ENCODE measurements at regions not wholly inside any gene's neighbourhood (a gene's known extent, or its start where the extent isn't known, plus 50 kb on each side); places are given as distances from the start of the nearest gene placed in this dataset.

DNA sequence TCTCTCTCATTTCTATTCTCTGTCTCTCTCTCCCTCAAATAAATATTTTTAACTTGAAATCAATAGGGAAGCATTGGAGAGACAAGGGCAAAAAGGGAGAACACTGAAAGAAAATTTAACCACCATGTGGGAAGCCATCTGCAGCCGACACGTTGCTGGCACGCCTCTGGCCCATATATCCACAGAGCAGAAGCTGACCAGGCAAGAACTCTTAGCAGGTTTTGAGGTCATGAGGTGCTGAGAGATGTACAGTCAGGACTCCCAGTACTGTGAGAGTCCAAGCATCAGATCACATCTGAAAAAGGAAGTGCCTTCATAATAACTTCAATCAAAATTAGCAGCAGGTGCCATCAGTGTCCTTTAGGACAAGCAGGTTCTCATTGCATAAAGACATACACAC is 156.6 kb downstream of the AKAIN1 start:
- H3K4me3 ChIP-seq (ENCODE audit: low read depth, low read length) = no peak overlapping the region
- no peak for DNase-seq (ENCODE audit: low read depth)
- TF ChIP-seq, protein P1, sequence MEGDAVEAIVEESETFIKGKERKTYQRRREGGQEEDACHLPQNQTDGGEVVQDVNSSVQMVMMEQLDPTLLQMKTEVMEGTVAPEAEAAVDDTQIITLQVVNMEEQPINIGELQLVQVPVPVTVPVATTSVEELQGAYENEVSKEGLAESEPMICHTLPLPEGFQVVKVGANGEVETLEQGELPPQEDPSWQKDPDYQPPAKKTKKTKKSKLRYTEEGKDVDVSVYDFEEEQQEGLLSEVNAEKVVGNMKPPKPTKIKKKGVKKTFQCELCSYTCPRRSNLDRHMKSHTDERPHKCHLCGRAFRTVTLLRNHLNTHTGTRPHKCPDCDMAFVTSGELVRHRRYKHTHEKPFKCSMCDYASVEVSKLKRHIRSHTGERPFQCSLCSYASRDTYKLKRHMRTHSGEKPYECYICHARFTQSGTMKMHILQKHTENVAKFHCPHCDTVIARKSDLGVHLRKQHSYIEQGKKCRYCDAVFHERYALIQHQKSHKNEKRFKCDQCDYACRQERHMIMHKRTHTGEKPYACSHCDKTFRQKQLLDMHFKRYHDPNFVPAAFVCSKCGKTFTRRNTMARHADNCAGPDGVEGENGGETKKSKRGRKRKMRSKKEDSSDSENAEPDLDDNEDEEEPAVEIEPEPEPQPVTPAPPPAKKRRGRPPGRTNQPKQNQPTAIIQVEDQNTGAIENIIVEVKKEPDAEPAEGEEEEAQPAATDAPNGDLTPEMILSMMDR (IDR thresholded peaks at IDR 0.05; ENCODE audit: low read depth, low read length) = no peak
- no peak for TF ChIP-seq MYC (IDR thresholded peaks at IDR 0.05; ENCODE audit: low read depth, low read length)
- TF ChIP-seq, protein P2, sequence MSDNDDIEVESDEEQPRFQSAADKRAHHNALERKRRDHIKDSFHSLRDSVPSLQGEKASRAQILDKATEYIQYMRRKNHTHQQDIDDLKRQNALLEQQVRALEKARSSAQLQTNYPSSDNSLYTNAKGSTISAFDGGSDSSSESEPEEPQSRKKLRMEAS (IDR thresholded peaks at IDR 0.05; ENCODE audit: low read depth, low read length) = no peak
- no peak for TF ChIP-seq POLR2A (IDR thresholded peaks at IDR 0.05; ENCODE audit: extremely low read depth, insufficient read length)

DNA sequence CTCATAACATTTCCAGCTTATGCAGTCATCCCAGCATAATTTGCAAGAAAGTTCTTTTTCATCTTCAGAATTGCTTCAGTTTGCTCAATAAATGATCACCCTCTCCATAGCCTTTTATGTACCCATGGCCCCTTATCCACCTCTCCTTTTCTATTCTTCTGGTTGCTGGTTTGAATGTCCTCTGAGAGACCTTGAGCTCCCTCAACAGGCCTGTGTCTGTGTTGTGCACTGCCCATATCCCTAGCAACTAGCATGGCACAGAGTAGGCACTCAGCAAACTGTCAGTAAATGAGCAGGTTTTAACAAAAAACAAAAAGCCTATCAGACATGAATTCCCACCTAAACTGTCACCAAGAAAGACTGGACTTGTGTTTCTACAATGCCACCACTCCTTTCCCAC is 160.5 kb downstream of the AKAIN1 start:
- no peak for DNase-seq (ENCODE audit: low read depth)
- no peak overlapping the region for H3K4me3 ChIP-seq (ENCODE audit: low read depth, low read length)
- TF ChIP-seq, protein P1 (IDR thresholded peaks at IDR 0.05; ENCODE audit: low read depth, low read length) = no peak
- TF ChIP-seq MYC (IDR thresholded peaks at IDR 0.05; ENCODE audit: low read depth, low read length) = no peak
- no peak for TF ChIP-seq POLR2A (IDR thresholded peaks at IDR 0.05; ENCODE audit: extremely low read depth, insufficient read length)
- TF ChIP-seq, protein P2 (IDR thresholded peaks at IDR 0.05; ENCODE audit: low read depth, low read length) = no peak

DNA sequence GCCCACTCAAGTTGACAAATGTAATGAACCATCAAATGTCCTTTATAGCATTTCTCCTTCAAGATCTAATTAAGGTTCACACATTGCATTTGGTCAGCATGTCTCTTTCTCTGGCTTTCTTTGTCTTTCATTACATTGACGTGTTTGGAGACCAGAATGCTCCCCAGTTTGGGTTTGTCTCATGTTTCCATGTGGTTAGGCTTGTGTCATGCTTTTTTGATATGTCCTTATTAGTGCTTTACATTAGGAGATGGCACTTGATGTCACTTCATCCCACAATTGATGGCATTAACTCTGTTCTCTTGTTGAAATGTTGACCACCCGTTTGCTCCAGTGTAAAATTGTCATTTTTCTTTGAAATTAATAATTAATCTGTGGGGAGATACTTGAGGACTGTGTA is 165.8 kb downstream of the AKAIN1 start:
- no peak overlapping the region for H3K4me3 ChIP-seq (ENCODE audit: low read depth, low read length)
- DNase-seq (ENCODE audit: low read depth) = no peak
- TF ChIP-seq POLR2A (IDR thresholded peaks at IDR 0.05; ENCODE audit: extremely low read depth, insufficient read length) = no peak
- no peak for TF ChIP-seq MYC (IDR thresholded peaks at IDR 0.05; ENCODE audit: low read depth, low read length)
- TF ChIP-seq, protein P1 (IDR thresholded peaks at IDR 0.05; ENCODE audit: low read depth, low read length) = no peak
- TF ChIP-seq, protein P2 (IDR thresholded peaks at IDR 0.05; ENCODE audit: low read depth, low read length) = no peak

DNA sequence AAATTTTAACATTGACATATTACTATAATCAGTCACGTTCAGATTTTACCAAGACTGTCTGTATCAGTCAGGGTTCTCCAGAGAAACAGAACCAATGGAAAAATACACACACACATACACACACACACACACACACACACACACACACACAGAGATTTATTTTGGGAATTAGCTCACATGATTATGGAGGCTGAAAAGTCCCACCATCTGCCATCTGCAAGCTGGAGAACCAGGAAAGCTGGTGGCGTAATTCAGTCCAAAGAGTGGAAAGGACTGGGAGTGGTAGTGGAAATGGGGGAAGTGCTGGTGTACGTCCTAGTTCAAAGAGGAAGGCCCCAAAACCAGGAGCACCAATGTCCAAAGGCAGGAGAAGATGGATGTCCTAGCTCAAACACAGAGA is 166.4 kb downstream of the AKAIN1 start:
- TF ChIP-seq, protein P1 (IDR thresholded peaks at IDR 0.05; ENCODE audit: low read depth, low read length) = no peak
- TF ChIP-seq POLR2A (IDR thresholded peaks at IDR 0.05; ENCODE audit: extremely low read depth, insufficient read length) (no peak), MYC (IDR thresholded peaks at IDR 0.05; ENCODE audit: low read depth, low read length) (no peak)
- TF ChIP-seq, protein P2 (IDR thresholded peaks at IDR 0.05; ENCODE audit: low read depth, low read length) = no peak
- DNase-seq (ENCODE audit: low read depth) = no peak
- no peak overlapping the region for H3K4me3 ChIP-seq (ENCODE audit: low read depth, low read length)

DNA sequence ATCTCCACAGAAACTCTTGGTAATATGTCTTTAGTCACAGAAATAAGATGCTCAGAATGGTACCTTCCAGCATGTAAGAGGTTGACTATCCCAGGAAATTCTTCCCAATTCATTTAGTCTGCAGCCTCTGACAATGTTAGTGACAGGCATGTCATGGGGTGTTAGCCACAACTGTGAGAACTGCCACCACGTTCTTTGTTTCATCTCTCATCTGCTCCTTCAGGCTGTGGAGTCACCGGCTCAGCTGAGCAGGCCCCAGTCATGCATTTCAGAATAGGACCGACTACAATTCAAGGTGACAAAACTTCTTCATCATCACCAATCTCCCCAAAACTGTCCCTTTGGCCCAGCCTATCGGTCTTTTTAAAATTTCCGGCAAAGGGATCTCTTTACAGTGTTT is 167.5 kb downstream of the AKAIN1 start:
- no peak for TF ChIP-seq POLR2A (IDR thresholded peaks at IDR 0.05; ENCODE audit: extremely low read depth, insufficient read length)
- TF ChIP-seq, protein P2 (IDR thresholded peaks at IDR 0.05; ENCODE audit: low read depth, low read length) = no peak
- TF ChIP-seq MYC (IDR thresholded peaks at IDR 0.05; ENCODE audit: low read depth, low read length) = no peak
- TF ChIP-seq, protein P1 (IDR thresholded peaks at IDR 0.05; ENCODE audit: low read depth, low read length) = no peak
- H3K4me3 ChIP-seq (ENCODE audit: low read depth, low read length) = no peak overlapping the region
- no peak for DNase-seq (ENCODE audit: low read depth)

DNA sequence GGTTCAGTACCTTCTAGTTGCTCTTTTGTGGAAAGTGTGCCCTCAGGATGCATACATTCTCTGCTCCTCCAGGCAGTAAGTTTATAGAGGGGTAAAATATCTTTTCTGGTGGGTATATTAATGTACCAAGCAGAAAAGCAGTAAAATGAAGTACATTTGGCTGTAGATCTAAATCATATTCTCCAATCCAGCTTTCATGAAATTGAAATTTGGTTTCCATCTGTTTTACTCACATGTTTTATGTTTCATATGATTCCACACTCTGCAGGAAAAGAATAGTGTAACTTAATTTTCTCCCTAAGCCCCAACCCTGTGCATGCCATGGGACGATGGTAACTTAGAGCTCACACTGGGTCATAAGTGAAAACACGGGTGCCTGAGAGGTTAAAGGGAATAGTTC is 172.3 kb downstream of the AKAIN1 start:
- DNase-seq (ENCODE audit: low read depth) = no peak
- no peak overlapping the region for H3K4me3 ChIP-seq (ENCODE audit: low read depth, low read length)
- no peak for TF ChIP-seq POLR2A (IDR thresholded peaks at IDR 0.05; ENCODE audit: extremely low read depth, insufficient read length)
- TF ChIP-seq, protein P2 (IDR thresholded peaks at IDR 0.05; ENCODE audit: low read depth, low read length) = no peak
- no peak for TF ChIP-seq MYC (IDR thresholded peaks at IDR 0.05; ENCODE audit: low read depth, low read length)
- TF ChIP-seq, protein P1 (IDR thresholded peaks at IDR 0.05; ENCODE audit: low read depth, low read length) = no peak

All from NB4 (cell line).